ENCODE measurements at regions not wholly inside any gene's neighbourhood (a gene's known extent, or its start where the extent isn't known, plus 50 kb on each side); places are given as distances from the start of the nearest gene placed in this dataset.

- no peak for DNase-seq (ENCODE audit: low spot score)
These were observed 137.3 kb upstream of the AGR3 start for GRCh38 chr7:17019106-17019505.

- no peak for DNase-seq (ENCODE audit: low spot score)
These were observed 138.5 kb upstream of the AGR3 start for GRCh38 chr7:17020250-17020649.

- no peak for DNase-seq (ENCODE audit: low spot score)
These were observed 139.4 kb upstream of the AGR3 start for GRCh38 chr7:17021205-17021604.

- no peak for DNase-seq (ENCODE audit: low spot score)
These were observed 141.1 kb upstream of the AGR3 start for GRCh38 chr7:17022920-17023319.

- DNase-seq (ENCODE audit: low spot score), result no peak
These were observed 144.5 kb upstream of the AGR3 start for GRCh38 chr7:17026269-17026668.

GRCh38 chr7:17027143-17027788 is 145.5 kb upstream of the AGR3 start:
- DNase-seq (ENCODE audit: low spot score), result no peak

GRCh38 chr7:17027789-17028152 is 146.0 kb upstream of the AGR3 start:
- no peak for DNase-seq (ENCODE audit: low spot score)

- DNase-seq (ENCODE audit: low spot score), result no peak
These were observed 147.4 kb upstream of the AGR3 start for GRCh38 chr7:17029150-17029549.

- DNase-seq (ENCODE audit: low spot score), result no peak
These were observed 148.8 kb upstream of the AGR3 start for GRCh38 chr7:17030559-17030958.

- no peak for DNase-seq (ENCODE audit: low spot score)
These were observed 150.2 kb upstream of the AGR3 start for GRCh38 chr7:17031906-17032551.

GRCh38 chr7:17033245-17033644 is 151.5 kb upstream of the AGR3 start:
- no peak for DNase-seq (ENCODE audit: low spot score)

GRCh38 chr7:17036584-17036983 is 154.8 kb upstream of the AGR3 start:
- no peak for DNase-seq (ENCODE audit: low spot score)

- DNase-seq (ENCODE audit: low spot score), result no peak
These were observed 155.6 kb upstream of the AGR3 start for GRCh38 chr7:17037356-17037755.

- DNase-seq (ENCODE audit: low spot score), result no peak
These were observed 156.5 kb upstream of the AGR3 start for GRCh38 chr7:17038160-17038782.

GRCh38 chr7:17038783-17039170 is 157.0 kb upstream of the AGR3 start:
- DNase-seq (ENCODE audit: low spot score), result no peak

- no peak for DNase-seq (ENCODE audit: low spot score)
These were observed 157.6 kb upstream of the AGR3 start for GRCh38 chr7:17039372-17039771.

- DNase-seq (ENCODE audit: low spot score), result no peak
These were observed 158.9 kb upstream of the AGR3 start for GRCh38 chr7:17040716-17041115.

- DNase-seq (ENCODE audit: low spot score), result peak; percentile 22
These were observed 159.5 kb upstream of the AGR3 start for GRCh38 chr7:17041324-17041723.

- DNase-seq (ENCODE audit: low spot score), result no peak
These were observed 160.4 kb upstream of the AGR3 start for GRCh38 chr7:17042211-17042610.

- no peak for DNase-seq (ENCODE audit: low spot score)
These were observed 161.5 kb upstream of the AGR3 start for GRCh38 chr7:17043012-17043877.

GRCh38 chr7:17044396-17044795 is 162.6 kb upstream of the AGR3 start:
- no peak for DNase-seq (ENCODE audit: low spot score)

GRCh38 chr7:17044861-17045260 is 163.1 kb upstream of the AGR3 start:
- DNase-seq (ENCODE audit: low spot score), result no peak

GRCh38 chr7:17046259-17046658 is 164.5 kb upstream of the AGR3 start:
- DNase-seq (ENCODE audit: low spot score), result no peak

Measured in hepatic stellate cell (primary cell).